ENCODE measurements at regions not wholly inside any gene's neighbourhood (a gene's known extent, or its start where the extent isn't known, plus 50 kb on each side); places are given as distances from the start of the nearest gene placed in this dataset.

DNA sequence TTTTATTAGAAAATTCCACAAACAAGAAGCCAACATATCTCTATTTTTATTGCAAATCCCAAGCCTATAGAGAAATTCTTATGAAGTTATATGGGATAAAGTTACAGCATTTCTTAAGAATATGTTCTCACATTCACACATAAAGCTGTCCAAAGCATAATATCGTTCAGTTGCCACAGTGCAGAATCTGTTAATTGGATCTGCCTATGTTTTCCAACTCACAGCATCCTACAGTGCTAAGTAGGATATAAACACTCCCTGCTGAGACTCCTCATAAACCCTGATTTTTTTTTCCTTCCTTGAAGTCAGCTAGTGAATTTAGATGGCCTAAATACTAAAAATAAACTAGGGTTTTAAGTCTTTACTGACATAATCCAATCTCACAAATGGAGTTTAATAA, 307.9 kb downstream of the PDGFC start:
- TF ChIP-seq, protein P1, sequence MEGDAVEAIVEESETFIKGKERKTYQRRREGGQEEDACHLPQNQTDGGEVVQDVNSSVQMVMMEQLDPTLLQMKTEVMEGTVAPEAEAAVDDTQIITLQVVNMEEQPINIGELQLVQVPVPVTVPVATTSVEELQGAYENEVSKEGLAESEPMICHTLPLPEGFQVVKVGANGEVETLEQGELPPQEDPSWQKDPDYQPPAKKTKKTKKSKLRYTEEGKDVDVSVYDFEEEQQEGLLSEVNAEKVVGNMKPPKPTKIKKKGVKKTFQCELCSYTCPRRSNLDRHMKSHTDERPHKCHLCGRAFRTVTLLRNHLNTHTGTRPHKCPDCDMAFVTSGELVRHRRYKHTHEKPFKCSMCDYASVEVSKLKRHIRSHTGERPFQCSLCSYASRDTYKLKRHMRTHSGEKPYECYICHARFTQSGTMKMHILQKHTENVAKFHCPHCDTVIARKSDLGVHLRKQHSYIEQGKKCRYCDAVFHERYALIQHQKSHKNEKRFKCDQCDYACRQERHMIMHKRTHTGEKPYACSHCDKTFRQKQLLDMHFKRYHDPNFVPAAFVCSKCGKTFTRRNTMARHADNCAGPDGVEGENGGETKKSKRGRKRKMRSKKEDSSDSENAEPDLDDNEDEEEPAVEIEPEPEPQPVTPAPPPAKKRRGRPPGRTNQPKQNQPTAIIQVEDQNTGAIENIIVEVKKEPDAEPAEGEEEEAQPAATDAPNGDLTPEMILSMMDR (IDR thresholded peaks at IDR 0.05), result no peak
- no peak for TF ChIP-seq POLR2A (IDR thresholded peaks at IDR 0.05)
